ENCODE measurements at regions not wholly inside any gene's neighbourhood (a gene's known extent, or its start where the extent isn't known, plus 50 kb on each side); places are given as distances from the start of the nearest gene placed in this dataset.

DNA sequence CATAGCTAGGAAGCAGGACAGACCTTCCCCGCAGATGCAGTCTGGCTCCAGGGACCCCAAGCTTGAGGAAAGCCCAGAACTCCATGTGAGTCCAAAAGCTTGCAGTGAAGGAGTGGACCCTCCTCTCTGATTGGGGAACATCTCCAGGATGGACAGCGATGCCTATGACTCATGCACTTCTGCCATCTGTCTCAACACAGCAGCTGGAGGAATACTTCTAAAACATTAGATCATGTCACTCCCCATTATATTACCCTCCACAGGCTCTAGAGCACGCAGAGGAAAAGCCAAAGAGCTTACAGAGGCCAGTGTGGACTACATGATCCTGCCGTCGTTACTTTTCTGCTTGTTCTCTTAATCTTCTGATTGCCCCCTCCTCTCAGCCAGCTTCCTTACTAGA lies 605.7 kb downstream of the INSC start:
- no peak overlapping the region for H3K27ac ChIP-seq
- TF ChIP-seq POLR2A (IDR thresholded peaks at IDR 0.05), result no peak
- TF ChIP-seq, protein P1, sequence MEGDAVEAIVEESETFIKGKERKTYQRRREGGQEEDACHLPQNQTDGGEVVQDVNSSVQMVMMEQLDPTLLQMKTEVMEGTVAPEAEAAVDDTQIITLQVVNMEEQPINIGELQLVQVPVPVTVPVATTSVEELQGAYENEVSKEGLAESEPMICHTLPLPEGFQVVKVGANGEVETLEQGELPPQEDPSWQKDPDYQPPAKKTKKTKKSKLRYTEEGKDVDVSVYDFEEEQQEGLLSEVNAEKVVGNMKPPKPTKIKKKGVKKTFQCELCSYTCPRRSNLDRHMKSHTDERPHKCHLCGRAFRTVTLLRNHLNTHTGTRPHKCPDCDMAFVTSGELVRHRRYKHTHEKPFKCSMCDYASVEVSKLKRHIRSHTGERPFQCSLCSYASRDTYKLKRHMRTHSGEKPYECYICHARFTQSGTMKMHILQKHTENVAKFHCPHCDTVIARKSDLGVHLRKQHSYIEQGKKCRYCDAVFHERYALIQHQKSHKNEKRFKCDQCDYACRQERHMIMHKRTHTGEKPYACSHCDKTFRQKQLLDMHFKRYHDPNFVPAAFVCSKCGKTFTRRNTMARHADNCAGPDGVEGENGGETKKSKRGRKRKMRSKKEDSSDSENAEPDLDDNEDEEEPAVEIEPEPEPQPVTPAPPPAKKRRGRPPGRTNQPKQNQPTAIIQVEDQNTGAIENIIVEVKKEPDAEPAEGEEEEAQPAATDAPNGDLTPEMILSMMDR (IDR thresholded peaks at IDR 0.05), result no peak
- intact Hi-C loops (cut with DNase I), result no loop called here
- H3K36me3 ChIP-seq (replicated peaks in 1 of 2), result no peaks in the 10 kb centered on the region
- H3K4me3 ChIP-seq, result no peak overlapping the region
- no peaks in the 10 kb centered on the region for H3K27me3 ChIP-seq
- H3K4me1 ChIP-seq (replicated peaks in 1 of 2), result no peaks in the 10 kb centered on the region
- WGBS, 4 donors, result 76 to 89% (median 84%) methylated on average over 4 to 5 of the region's 5 CpGs
- no peaks in the 10 kb centered on the region for H3K9me3 ChIP-seq (replicated peaks in 1 of 3)
- DNase-seq, result no peak

DNA sequence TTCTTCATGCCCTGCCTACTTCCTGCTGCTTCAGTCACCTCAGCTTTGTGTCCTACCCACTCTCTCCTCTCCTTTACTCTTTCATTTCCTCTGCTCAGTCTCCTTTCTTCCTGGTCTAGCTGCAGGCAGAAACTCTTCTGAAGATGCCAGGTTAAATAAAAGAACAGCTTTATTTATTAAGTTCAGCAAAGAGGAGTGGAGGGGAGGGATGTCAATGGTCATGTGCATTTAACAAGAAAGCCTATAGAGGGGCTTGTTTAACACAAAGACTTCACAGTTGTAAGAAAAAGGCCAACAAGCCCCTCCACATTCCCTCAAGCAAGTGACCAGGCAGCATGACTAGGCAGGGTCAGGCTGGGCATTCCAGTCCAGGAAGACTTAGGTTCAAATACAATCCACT lies 609.2 kb downstream of the INSC start:
- no peaks in the 10 kb centered on the region for H3K9me3 ChIP-seq (replicated peaks in 1 of 3)
- TF ChIP-seq POLR2A (IDR thresholded peaks at IDR 0.05), result no peak
- TF ChIP-seq, protein P1 (IDR thresholded peaks at IDR 0.05), result no peak
- DNase-seq, result no peak
- H3K36me3 ChIP-seq (replicated peaks in 1 of 2), result no peaks in the 10 kb centered on the region
- H3K4me1 ChIP-seq (replicated peaks in 1 of 2), result no peaks in the 10 kb centered on the region
- no peaks in the 10 kb centered on the region for H3K27me3 ChIP-seq
- intact Hi-C loops (cut with DNase I), result no loop called here
- no peak overlapping the region for H3K27ac ChIP-seq
- no peak overlapping the region for H3K4me3 ChIP-seq

GRCh38 chr11:15724601-15725000 lies 609.9 kb downstream of the INSC start:
- no peak for TF ChIP-seq POLR2A (IDR thresholded peaks at IDR 0.05)
- TF ChIP-seq, protein P1 (IDR thresholded peaks at IDR 0.05), result no peak
- Histone ChIP-seq H3K27me3 (no peaks in the 10 kb centered on the region), H3K4me3 (no peak overlapping the region), H3K4me1 (replicated peaks in 1 of 2) (no peaks in the 10 kb centered on the region), H3K27ac (no peak overlapping the region), H3K36me3 (replicated peaks in 1 of 2) (no peaks in the 10 kb centered on the region), H3K9me3 (replicated peaks in 1 of 3) (no peaks in the 10 kb centered on the region)
- WGBS, 4 donors, result 77 to 91% (median 84%) methylated on average over 3 of the region's 3 CpGs
- intact Hi-C loops (cut with DNase I), result no loop called here
- no peak for DNase-seq

DNA sequence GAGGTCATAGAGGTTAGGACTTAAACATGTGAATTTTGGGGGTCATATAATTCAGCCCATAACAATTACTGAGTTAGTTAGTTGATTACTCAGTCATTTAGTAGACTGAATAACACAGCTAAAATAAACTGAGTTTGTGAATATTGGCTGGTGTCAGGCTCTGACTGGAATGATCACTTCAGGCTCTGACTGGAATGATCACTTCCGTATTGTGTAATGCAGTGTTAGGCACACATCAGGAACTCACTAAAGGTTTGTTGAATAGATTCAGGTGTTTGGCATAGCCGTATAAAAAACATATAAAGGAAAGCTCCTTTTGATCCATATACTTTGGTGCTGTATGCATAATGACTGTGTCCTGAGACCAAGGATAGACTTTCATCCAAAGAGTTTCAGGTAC lies 610.5 kb downstream of the INSC start:
- 66 to 93% (median 87%) methylated on average over 2 of the region's 2 CpGs for WGBS, 4 donors
- Histone ChIP-seq H3K36me3 (replicated peaks in 1 of 2) (no peaks in the 10 kb centered on the region), H3K27ac (no peak overlapping the region), H3K27me3 (no peaks in the 10 kb centered on the region), H3K9me3 (replicated peaks in 1 of 3) (no peaks in the 10 kb centered on the region), H3K4me3 (no peak overlapping the region), H3K4me1 (replicated peaks in 1 of 2) (no peaks in the 10 kb centered on the region)
- DNase-seq, result no peak
- intact Hi-C loops (cut with DNase I), result no loop called here
- TF ChIP-seq POLR2A (IDR thresholded peaks at IDR 0.05), result no peak
- TF ChIP-seq, protein P1 (IDR thresholded peaks at IDR 0.05), result no peak
